ENCODE measurements at regions not wholly inside any gene's neighbourhood (a gene's known extent, or its start where the extent isn't known, plus 50 kb on each side); places are given as distances from the start of the nearest gene placed in this dataset.

GRCh38 chr12:91972896-91973295, 172.8 kb downstream of the BTG1 start:
- H3K36me3 Mint-ChIP-seq (ENCODE audit: insufficient read depth, unreplicated experiment) = no peaks in the 10 kb centered on the region
- no peaks in the 10 kb centered on the region for H3K27me3 Mint-ChIP-seq (ENCODE audit: insufficient read depth, unreplicated experiment)
- no peak overlapping the region for H3K27ac Mint-ChIP-seq (ENCODE audit: low read depth, unreplicated experiment)
- H3K4me1 Mint-ChIP-seq (ENCODE audit: insufficient read depth, unreplicated experiment) = no peaks in the 10 kb centered on the region
- no TSS peak for BruUV-seq (replicated peaks)
- H3K4me3 Mint-ChIP-seq (ENCODE audit: unreplicated experiment) = no peak overlapping the region
- TF ChIP-seq CTCF (IDR thresholded peaks at IDR 0.05; ENCODE audit: unreplicated experiment) = no peak
- peaks cover 10% of the 10 kb centered on the region for H3K9me3 Mint-ChIP-seq (ENCODE audit: unreplicated experiment)
- ChIA-PET CTCF (no interaction called here), POLR2A (interaction anchor here (0.7 kb wide), 1 partner anchor 31 kb away, joined by 3 read pairs; no protein-coding TSS in a partner anchor)
- no peak for DNase-seq (ENCODE audit: unreplicated experiment)
- intact Hi-C loops (cut with micrococcal nuclease) = no loop called here

- DNase-seq (ENCODE audit: unreplicated experiment) = no peak
- Mint-ChIP-seq H3K36me3 (ENCODE audit: insufficient read depth, unreplicated experiment) (no peaks in the 10 kb centered on the region), H3K27me3 (ENCODE audit: insufficient read depth, unreplicated experiment) (no peaks in the 10 kb centered on the region), H3K4me3 (ENCODE audit: unreplicated experiment) (no peak overlapping the region), H3K4me1 (ENCODE audit: insufficient read depth, unreplicated experiment) (no peaks in the 10 kb centered on the region), H3K27ac (ENCODE audit: low read depth, unreplicated experiment) (no peak overlapping the region), H3K9me3 (ENCODE audit: unreplicated experiment) (peaks cover 10% of the 10 kb centered on the region)
- BruUV-seq (replicated peaks) = no TSS peak
- POLR2A ChIA-PET = interaction anchor here (1.1 to 1.6 kb wide), 2 partner anchors 12 to 67 kb away, joined by 3 to 5 read pairs; no protein-coding TSS in a partner anchor
- intact Hi-C loops (cut with micrococcal nuclease) = no loop called here
- no peak for TF ChIP-seq CTCF (IDR thresholded peaks at IDR 0.05; ENCODE audit: unreplicated experiment)
- CTCF ChIA-PET = no interaction called here
Observed at GRCh38 chr12:91968777-91969171, 176.9 kb downstream of the BTG1 start.

- Mint-ChIP-seq H3K4me3 (ENCODE audit: unreplicated experiment) (no peak overlapping the region), H3K9me3 (ENCODE audit: unreplicated experiment) (peaks cover 10% of the 10 kb centered on the region), H3K27ac (ENCODE audit: low read depth, unreplicated experiment) (no peak overlapping the region), H3K27me3 (ENCODE audit: insufficient read depth, unreplicated experiment) (no peaks in the 10 kb centered on the region), H3K36me3 (ENCODE audit: insufficient read depth, unreplicated experiment) (no peaks in the 10 kb centered on the region), H3K4me1 (ENCODE audit: insufficient read depth, unreplicated experiment) (no peaks in the 10 kb centered on the region)
- intact Hi-C loops (cut with micrococcal nuclease) = no loop called here
- CTCF ChIA-PET = interaction anchor here (0.6 kb wide), 1 partner anchor 12 kb away, joined by 4 read pairs; no protein-coding TSS in a partner anchor
- no peak for DNase-seq (ENCODE audit: unreplicated experiment)
- TF ChIP-seq CTCF (IDR thresholded peaks at IDR 0.05; ENCODE audit: unreplicated experiment) = no peak
- BruUV-seq (replicated peaks) = no TSS peak
- POLR2A ChIA-PET = interaction anchor here (0.7 to 1.6 kb wide), 3 partner anchors 10 to 67 kb away, joined by 3 to 5 read pairs (median 3); no protein-coding TSS in a partner anchor
Observed at GRCh38 chr12:91968076-91968776, 177.4 kb downstream of the BTG1 start.

GRCh38 chr12:91967590-91967989, 178.1 kb downstream of the BTG1 start:
- no peak for TF ChIP-seq CTCF (IDR thresholded peaks at IDR 0.05; ENCODE audit: unreplicated experiment)
- intact Hi-C loops (cut with micrococcal nuclease) = no loop called here
- H3K27ac Mint-ChIP-seq (ENCODE audit: low read depth, unreplicated experiment) = no peak overlapping the region
- DNase-seq (ENCODE audit: unreplicated experiment) = no peak
- H3K27me3 Mint-ChIP-seq (ENCODE audit: insufficient read depth, unreplicated experiment) = no peaks in the 10 kb centered on the region
- POLR2A ChIA-PET = interaction anchor here (0.6 to 1.6 kb wide), 4 partner anchors 9 to 68 kb away, joined by 3 to 5 read pairs (median 3); no protein-coding TSS in a partner anchor
- no TSS peak for BruUV-seq (replicated peaks)
- no peaks in the 10 kb centered on the region for H3K36me3 Mint-ChIP-seq (ENCODE audit: insufficient read depth, unreplicated experiment)
- peaks cover 10% of the 10 kb centered on the region for H3K9me3 Mint-ChIP-seq (ENCODE audit: unreplicated experiment)
- no peaks in the 10 kb centered on the region for H3K4me1 Mint-ChIP-seq (ENCODE audit: insufficient read depth, unreplicated experiment)
- H3K4me3 Mint-ChIP-seq (ENCODE audit: unreplicated experiment) = no peak overlapping the region
- CTCF ChIA-PET = interaction anchor here (0.6 kb wide), 1 partner anchor 11 kb away, joined by 4 read pairs; no protein-coding TSS in a partner anchor

Measured in MCF 10A (cell line).